ENCODE measurements at regions not wholly inside any gene's neighbourhood (a gene's known extent, or its start where the extent isn't known, plus 50 kb on each side); places are given as distances from the start of the nearest gene placed in this dataset.
"Not testable (repeated sequence)": the region's sequence is repeated elsewhere in the genome, so short reads cannot be mapped to it uniquely, and the experiment has no call there.

DNA sequence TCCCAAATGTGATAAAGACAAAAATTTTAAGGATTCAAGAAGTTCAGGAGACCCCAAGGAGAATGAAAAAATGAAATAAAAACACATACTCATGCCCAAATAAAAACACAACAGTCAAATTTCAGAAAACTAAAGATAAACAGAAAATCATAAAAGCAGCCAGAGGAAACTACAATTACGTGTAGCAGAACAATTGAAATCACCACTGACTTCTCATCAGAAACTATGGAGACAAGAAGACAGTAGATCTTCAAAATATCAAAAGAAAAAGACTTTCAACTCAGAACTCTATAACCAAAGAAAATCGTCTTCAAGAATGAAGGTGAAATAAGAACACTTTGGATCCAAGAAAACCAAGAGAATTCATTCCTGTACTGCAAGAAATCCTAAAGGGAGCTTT is 54.9 kb downstream of the DIO3 start:
- DNase-seq (ENCODE audit: low spot score): no peak

DNA sequence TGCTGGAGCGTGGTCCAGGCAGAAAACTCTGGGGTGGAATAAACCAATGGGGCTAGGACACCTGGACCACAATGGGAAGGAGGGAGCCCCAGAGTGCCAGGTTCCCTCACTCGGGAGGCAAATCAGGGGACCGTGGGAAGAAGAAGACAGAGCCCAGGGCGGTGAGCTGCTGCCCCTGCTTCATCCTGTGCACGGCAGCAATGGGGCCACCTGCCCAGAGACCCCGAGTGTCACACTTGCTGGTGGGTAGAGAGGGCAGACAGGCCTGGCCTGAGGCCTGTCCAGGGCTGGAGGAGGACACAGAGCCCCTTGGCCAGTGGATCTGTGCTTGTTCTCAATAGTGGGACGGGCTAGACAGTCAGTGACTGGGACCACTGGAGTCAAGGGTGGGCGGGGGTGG is 58.2 kb downstream of the DIO3 start:
- no peak for DNase-seq (ENCODE audit: low spot score)

DNA sequence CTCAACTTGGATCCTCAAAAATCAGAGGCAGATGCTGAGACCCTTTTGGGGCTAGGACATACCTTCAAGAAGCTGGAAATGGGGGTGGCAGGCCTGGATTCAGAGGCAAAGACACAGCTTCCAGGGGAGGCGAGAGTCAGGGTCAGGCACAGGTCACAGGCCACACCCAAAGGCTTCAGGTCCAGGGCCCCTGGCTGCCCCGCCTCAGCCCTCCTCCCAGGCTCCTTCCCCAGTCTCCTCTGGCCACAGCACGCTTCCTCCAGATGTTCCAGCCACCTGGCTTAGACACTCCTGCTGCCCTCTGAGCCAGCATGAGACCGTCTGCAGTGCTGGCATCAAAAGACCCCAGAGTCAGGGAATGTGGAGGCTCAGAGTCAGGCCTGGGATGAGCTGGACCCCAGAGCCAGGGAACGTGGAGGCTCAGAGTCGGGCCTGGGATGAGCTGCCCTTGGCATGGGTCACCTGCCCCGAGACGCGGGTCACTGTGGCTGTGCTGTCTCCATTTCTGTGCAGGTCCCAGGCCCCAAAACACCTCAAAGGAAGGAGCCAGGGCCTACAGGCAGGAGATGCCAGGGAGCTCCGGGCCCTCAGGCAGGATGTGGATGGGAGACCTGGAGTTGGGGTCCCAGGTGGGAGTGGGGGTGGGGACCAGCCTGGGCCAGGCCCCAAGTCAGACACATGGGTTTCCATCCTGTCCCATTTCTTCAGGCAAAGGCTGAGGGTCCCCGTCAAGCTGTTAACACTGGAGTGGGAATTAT is 58.9 kb downstream of the DIO3 start:
- no peak for DNase-seq (ENCODE audit: low spot score)

DNA sequence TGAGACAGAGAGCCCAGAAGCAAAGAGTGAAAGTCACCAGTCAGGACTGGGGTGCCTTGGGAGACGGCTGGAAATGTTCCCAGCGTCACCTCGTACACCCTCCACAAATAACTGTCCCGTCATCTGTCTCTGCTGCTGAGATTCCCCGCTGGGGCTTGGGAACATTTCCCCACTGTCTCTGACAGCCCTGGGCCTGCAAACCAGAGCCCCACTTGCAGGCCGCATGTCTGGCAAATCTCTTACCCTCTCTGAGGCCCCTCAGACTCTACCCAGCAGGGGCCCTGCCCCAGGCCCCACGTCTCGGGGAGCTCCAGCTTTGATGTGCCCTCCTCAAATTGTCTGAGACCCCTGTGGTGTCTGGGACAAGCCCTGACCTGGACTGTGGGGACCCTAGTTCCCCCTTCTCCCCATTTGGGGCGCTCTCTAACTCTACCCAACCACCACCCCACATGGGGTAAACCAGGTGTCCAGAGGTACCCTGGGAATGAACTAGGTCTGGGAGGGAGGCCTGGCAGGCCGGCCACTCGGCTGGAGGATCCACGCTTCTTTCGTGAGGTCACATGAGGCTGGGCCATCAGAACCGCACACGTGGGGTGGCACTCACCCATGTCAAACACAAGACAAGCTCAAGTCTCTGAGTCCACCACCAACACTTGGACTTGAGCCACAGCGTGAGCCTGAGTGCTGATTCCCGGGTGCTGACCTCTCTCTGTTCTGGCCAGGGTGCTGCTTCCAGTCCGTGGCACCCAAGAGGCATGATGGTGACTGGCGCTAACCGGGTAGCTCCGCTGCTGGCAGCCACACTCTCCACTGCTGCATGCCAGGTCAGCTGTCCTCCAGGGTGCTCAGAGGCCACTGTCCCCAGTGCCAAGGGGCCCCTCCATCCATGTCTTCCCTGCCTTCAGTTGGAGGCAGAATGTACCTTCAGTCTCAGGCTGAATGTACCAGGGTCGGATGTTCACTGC is 59.8 kb downstream of the DIO3 start:
- DNase-seq (ENCODE audit: low spot score): no peak

GRCh38 chr14:101622251-101623076 is 61.2 kb downstream of the DIO3 start:
- no peak for DNase-seq (ENCODE audit: low spot score)

- DNase-seq (ENCODE audit: low spot score): no peak
Observed at GRCh38 chr14:101623077-101623372, 61.7 kb downstream of the DIO3 start.

- no peak for DNase-seq (ENCODE audit: low spot score)
Observed at GRCh38 chr14:101623685-101624444, 62.6 kb downstream of the DIO3 start.

- DNase-seq (ENCODE audit: low spot score): no peak
Observed at GRCh38 chr14:101624536-101624935, 63.2 kb downstream of the DIO3 start.

DNA sequence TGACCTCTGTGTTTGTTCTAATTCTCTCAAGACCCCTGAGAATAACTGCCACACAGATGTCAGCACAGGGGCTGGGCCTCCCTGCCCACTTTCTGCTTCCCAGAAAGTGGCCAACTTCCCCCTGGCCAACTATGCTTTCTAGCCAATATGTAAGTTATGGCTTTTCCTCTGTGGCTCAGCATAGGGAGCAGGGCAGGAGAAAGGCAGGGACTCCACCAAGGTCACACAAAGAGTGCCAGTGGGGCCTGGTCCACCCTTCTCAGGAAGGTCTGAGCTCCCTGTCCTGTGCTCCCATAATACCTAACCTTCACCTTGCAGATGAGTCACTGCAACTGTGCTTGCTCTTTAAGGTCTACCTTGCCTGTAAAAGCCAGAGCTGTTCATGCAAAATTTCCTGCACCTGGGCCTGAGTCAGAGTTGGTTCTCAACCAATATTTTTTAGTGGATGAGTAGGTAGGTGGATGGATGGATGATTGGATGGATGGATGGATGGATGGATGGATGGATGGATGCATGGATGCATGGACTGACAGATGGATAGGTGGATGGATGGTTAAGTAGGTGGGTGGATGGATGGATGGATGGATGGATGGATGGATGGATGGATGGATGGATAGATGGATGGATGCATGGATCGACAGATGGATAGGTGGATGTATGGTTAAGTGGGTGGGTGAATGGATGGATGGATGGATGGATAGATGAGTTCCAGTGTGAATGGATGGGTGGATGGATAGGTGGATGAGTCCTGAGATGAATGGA is 64.2 kb downstream of the DIO3 start:
- DNase-seq (ENCODE audit: low spot score): no peak

DNA sequence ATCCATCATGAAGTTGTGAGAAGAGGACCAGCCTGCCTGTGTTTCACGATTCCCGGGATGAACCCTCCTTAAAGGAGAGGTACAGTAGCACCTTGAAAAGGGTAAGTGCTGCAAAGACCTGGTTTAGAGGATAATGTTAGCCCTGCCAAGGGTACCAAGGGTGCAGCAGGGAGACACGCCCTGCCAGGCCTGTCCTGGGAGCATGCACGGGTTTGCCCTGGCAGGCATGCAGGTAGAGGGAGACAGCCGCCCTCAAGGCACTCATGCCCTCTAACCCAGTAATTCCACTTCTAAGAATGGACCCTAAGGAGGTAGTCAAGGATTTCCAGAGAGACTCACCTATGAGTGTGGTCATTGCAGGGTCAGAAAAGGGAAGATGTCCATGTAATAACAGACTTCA is 65.0 kb downstream of the DIO3 start:
- no peak for DNase-seq (ENCODE audit: low spot score)

DNA sequence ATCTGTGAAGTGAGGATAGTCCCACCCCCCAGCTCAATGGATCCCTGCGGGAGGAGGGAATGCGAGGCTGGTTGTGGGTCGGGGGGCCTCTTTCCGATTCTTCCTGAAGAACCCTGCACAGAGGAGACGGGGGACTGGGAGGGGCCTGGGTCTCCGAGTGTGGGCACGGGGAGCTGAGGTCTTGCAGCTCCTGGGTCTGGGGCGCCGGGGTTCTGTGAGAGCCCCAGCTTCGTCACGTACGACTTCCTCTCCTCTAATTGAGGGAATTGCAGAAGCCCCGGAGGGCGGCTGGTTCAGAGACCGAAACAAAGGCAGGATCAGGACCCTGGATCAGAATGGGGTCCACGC is 66.6 kb downstream of the DIO3 start:
- no peak for DNase-seq (ENCODE audit: low spot score)

- peak; percentile 37 for DNase-seq (ENCODE audit: low spot score)
Observed at GRCh38 chr14:101628471-101628966, 67.2 kb downstream of the DIO3 start.

DNA sequence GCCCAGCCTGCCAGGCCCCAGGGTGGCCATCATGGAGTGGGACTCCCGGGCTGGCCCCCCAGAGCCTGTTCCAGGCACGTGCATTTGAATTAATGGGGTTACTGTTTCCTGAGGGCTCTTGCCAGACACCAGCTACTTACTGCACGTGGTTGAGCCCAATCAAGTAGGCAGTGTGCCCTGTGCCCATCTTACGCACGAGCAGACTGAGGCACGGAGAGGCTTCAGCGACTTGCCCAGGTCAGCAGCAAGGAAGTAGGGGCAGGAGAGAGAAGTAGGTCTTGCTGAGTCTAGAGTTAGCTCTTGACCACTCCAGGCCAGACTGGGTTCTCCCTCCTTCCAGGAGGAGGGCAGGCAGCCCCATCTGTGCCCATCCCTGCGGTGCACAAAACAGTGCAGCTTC is 67.7 kb downstream of the DIO3 start:
- no peak for DNase-seq (ENCODE audit: low spot score)

GRCh38 chr14:101630056-101630965 is 69.0 kb downstream of the DIO3 start:
- DNase-seq (ENCODE audit: low spot score): no peak

GRCh38 chr14:101631199-101631598 is 69.9 kb downstream of the DIO3 start:
- DNase-seq (ENCODE audit: low spot score): no peak

GRCh38 chr14:101631970-101632369 is 70.7 kb downstream of the DIO3 start:
- DNase-seq (ENCODE audit: low spot score): not testable (repeated sequence)

GRCh38 chr14:101632520-101632919 is 71.2 kb downstream of the DIO3 start:
- DNase-seq (ENCODE audit: low spot score): no peak

GRCh38 chr14:101633276-101633675 is 72.0 kb downstream of the DIO3 start:
- DNase-seq (ENCODE audit: low spot score): no peak

DNA sequence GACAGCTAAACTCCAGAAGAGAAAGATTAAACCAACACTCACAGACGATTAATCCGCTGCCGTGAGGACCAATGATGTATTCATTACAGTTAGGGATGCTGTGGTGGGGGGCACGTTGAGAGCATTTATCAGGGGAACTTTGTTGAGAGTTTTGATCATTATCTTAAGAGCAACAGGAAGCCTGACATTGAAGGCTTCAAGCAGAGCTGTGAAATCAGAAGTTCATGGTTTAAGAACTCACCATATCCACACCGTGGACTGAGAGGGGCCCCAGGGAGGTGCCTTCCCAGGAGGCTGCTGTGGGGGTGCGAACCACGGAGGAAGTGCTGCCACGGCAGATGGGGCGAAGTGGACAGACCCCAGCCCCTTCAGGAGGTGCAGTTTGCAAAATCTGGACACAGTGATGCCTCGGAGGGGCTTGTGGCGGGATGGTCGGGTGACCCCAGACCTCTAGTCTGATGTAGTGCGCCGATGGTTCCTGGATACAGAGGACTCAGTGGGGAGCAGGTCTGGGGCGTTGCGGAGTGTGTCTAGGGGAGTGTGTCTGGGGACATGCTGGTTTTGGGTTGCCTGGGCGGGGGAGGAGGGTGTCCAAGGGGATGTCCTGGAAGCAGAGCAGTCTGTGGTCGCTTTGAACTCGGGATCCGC is 73.0 kb downstream of the DIO3 start:
- no peak for DNase-seq (ENCODE audit: low spot score)
